Fibroblast of skin of back (primary cell): ENCODE measurements at regions not wholly inside any gene's neighbourhood (a gene's known extent, or its start where the extent isn't known, plus 50 kb on each side); places are given as distances from the start of the nearest gene placed in this dataset.

ENCODE experiments used
- DNase-seq: peaks from one replicate; pipeline ENCODE4 v3.0.0-alpha.2; 2013

- DNase-seq = no peak
Observed at GRCh38 chr13:103844471-103844870, 778.3 kb upstream of the SLC10A2 start.

DNA sequence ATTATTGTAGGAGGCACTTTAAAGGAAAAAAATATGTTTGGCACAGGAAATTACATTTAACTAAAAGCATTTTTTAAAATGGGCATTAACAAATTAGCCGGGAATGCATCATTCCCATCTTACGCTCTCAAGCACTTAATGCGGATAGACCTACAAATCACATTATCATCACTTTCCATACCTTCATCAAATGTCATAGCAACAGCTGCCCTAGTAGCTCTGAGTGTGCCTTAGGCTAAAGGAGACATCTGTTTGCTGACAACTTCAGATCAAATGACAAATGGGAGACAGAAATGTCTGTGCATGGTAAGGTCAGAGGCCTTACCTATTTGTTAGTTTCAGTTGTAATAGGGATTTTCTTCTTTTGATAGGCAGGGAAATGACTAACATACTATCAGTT, 773.2 kb upstream of the SLC10A2 start:
- DNase-seq = no peak

DNA sequence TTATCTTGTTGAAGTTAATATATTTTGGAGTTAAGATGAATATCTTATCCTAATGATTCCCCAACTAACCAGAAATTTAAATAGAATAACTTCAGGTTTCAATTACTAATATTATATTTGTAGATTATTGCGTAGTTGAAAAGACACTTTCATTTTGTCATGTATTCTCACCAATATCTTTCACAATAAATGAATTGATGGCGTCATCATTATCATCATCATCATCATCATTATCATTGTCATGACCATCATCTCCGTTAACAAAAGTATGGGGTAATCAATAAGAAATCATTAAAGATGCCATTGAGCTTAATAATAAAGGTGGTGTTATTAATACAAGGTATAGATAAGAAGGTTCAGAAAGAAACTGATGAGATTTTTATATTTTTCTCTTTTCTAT, 768.8 kb upstream of the SLC10A2 start:
- no peak for DNase-seq

GRCh38 chr13:103833294-103833852, 767.2 kb upstream of the SLC10A2 start:
- DNase-seq = no peak

DNA sequence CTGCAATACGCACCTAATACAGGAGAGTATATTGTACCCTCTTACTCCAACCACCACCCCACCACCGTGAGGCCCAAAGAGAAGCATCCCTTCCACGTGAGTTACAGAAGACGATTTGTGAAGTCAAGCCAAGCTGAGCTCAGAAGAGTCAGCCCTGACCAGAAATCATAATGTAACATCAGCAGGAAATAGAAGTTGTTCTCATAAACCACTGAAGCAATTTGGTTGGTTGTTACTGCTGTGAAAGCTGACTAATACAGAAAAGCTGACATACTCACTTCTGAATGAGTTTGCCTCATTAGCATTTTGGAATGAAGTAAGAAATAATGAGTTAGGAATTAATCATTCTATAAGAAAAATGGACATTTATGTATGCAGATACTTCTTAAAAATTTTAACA, 749.4 kb upstream of the SLC10A2 start:
- DNase-seq = peak; percentile 3

DNA sequence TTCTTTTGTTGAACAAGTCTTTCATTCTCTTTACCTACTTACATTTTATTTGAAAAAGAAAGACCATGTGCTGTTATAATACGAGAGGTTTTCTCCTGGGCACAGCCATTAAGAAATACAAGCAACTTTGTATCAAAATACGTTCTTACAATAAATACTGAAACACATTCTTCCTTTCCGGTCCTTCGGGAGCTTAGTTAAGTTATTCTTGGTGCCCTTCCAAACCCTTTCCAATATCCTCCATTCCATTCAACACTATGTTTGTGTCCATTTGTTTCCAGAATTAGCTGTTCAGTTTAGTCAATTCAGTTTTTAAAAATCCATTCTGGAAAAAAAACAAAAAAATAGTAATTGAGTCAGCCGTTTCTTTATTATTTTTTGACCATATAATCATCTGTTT, 746.8 kb upstream of the SLC10A2 start:
- peak; percentile 26 for DNase-seq

DNA sequence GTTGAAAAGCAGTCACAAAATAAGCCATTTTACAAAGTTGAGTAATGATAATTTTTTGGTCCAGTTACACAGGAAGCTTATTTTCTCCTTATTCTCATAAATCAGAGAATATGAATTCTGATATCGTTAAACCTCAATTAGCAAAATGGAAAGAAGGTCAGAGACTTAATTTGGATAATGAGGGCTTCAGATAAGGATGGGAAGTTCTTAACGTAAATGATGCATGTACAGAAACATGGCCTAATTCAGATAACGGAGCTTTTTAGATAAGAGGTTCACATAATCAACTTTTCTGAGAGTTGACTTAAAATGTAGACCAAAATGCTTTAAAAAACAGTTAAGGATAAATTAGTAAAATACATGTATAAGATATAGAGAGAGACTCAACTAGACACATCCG, 746.3 kb upstream of the SLC10A2 start:
- DNase-seq = no peak

DNA sequence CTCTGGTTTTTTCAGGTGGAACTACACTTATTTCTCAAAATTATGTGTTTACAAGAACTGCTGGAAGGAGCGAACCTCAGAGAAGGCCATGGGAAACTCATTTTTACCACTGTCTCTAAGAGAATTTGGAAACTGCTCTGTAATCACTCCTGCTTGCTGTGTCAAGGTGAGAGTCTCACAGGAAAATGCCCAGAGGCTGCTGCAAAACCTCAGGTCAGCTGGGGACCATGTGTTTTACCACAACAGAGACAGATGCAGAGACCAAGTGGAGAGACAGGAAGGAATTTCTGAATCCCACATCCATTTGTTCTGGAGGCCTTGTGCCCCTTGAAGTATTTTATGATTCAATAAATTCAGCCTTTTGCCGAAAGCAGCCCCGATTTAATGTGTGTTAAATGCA, 743.8 kb upstream of the SLC10A2 start:
- no peak for DNase-seq

GRCh38 chr13:103805771-103806170, 739.6 kb upstream of the SLC10A2 start:
- no peak for DNase-seq

DNA sequence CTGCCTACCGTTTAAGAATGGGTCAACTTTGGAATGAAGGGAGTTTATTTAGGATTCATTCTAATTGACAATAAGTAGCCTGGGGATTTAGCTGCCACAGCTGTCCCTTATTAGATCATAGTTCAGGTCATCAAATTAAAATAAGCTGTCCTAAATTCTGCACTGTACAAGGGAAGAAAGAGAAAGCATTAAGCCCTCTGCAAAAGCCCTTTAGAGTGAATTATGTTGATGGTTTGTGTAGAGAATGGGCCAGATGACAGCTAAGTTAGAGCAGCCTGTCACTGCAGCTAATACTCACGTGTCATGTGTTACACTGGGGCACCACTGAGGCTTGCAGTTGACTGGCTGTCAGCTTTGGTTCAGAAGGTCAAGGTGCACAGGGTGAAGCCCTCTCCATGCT, 737.1 kb upstream of the SLC10A2 start:
- DNase-seq = no peak

GRCh38 chr13:103799028-103799427, 732.8 kb upstream of the SLC10A2 start:
- no peak for DNase-seq

DNA sequence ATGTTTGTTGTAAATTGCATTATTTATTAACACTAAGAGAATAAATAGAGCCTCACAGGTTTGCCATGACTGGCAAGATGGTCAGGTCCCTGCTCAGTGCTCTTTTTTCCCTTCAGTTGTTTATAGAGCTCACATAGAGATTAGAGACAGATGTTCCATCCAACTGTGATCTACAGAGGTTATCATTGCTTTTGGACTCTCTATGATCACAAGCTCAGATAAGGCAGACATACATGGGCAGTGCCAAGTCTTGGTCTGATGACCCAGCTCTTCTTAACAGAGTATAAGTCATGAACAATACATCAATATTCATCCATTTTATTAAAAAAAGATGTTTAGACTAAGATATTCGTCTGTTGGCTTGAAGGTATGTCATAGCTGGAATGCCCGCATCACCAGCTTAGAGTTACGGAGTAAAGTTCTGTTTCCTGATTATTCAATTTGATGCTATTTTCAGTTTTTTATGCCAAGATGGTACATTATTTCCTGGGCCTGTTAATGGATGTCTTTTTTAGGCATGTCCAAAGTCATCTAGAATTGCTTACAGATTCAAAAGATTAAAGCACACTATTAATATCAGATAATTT, 729.8 kb upstream of the SLC10A2 start:
- DNase-seq = no peak

GRCh38 chr13:103794526-103794925, 728.3 kb upstream of the SLC10A2 start:
- DNase-seq = no peak

GRCh38 chr13:103788061-103788652, 721.9 kb upstream of the SLC10A2 start:
- peak; percentile 2 for DNase-seq

GRCh38 chr13:103772576-103772975, 706.4 kb upstream of the SLC10A2 start:
- DNase-seq = no peak

DNA sequence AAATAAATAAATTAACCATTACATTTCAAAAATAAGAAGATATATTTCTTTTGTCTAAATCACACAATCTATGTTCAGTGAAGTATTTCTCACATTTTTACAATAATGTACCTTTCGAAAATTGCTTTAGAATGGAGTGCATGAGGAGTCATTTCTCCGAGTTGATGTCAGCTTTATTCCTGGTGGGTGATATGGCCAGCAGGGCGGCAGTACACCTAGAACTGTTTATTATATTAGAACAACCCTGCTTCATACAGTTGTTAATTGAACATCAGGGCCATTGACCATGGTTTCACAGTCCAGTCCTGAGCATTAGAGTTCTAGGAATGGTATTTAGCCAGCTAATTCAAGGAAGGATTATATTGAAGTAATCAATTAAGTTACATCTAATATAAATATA, 696.3 kb upstream of the SLC10A2 start:
- no peak for DNase-seq

GRCh38 chr13:103759361-103759760, 693.1 kb upstream of the SLC10A2 start:
- DNase-seq = no peak

DNA sequence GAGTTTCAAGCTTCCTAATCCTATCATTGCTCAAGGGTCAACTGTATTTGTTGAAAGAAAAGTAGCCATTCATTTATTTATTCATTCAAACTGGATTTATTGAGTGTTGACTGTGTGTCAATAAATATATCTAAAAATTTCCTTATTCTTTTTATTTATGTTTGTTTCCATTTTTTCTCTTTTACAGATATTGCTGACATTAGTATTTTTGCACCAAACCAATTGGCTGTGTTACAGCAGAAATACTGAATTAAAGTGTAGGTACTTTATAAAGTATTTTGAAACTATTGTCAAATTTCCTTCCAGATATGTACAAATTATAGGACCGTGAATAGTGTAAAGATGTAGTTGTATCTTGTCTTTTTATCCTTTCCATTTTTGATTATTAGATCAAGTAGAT, 692.0 kb upstream of the SLC10A2 start:
- DNase-seq = no peak

- DNase-seq = no peak
Observed at GRCh38 chr13:103757361-103757760, 691.1 kb upstream of the SLC10A2 start.

DNA sequence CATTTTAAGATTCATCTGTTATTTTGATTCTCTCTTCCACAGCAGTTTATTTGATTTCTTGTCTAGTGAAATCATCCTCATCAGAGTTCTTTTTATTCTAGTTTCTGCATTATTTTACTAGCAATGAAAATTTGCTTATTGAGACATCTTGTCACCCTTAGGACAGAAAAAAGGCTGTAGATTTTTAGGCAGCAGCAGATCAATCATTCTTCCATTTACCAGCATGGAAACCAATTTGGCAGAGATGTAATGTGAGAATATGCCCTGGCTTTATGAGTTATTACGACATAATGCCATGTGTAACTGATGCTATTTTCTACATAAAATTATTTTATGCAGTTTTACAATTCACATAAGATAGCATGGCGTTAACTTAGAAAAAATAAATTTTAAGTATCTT, 688.6 kb upstream of the SLC10A2 start:
- no peak for DNase-seq

- no peak for DNase-seq
Observed at GRCh38 chr13:103734837-103735236, 668.6 kb upstream of the SLC10A2 start.

- no peak for DNase-seq
Observed at GRCh38 chr13:103731959-103732358, 665.7 kb upstream of the SLC10A2 start.

- DNase-seq = no peak
Observed at GRCh38 chr13:103730407-103730806, 664.2 kb upstream of the SLC10A2 start.

DNA sequence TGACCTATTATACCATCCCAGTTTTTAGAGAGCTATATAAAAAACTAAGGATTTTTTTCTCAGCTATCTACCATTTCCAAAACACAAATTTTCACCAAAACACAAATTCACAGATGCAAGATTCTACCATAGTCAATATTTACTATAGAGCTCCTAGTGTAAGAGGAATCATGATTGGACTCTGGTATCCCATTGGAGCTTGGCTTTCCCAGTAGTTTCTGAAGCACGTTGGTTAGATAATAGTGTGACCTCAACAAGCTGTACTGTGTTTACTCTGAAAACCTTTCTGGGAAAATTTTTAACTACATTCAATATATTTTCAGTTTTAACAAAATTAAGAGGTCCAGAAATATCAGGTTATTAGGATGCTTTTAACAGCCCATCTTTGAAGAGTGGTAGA, 660.6 kb upstream of the SLC10A2 start:
- no peak for DNase-seq

DNA sequence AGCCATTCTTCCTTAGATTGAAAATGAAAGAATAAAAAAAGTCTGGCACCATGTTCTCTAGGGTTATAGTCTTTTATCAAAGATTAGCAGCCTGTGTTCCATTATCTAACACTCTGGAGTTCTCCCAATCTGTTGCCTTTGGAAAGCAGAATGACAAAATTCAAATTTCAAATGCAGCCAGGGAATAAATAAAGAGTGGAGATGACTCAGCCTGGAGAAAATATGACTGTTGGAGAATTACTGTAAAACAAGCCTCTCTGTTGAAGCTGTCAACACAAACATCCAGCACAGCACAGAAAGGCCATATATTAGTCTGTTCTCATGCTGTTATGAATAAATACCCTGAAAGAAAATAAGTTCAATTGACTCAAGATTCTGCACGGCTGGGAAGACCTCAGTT, 650.5 kb upstream of the SLC10A2 start:
- DNase-seq = no peak
